Osteoblast (primary cell): ENCODE measurements at regions not wholly inside any gene's neighbourhood (a gene's known extent, or its start where the extent isn't known, plus 50 kb on each side); places are given as distances from the start of the nearest gene placed in this dataset.

ENCODE experiments used
- DNase-seq: peaks from one replicate; pipeline ENCODE4 v3.0.0; 2011; ENCODE audit warnings: low spot score, mixed read lengths; ENCODE audit not compliant: insufficient read length; ENCODE audit errors: missing footprints
- H2AFZ ChIP-seq: 2 replicates; pipeline ENCODE4 v1.6.0; 2011; ENCODE audit warnings: mild to moderate bottlenecking, low read length
- H3K27ac ChIP-seq: 2 replicates; pipeline ENCODE4 v1.5.1; 2011; ENCODE audit warnings: mild to moderate bottlenecking, low read depth, low read length, moderate library complexity
- H3K27me3 ChIP-seq: 2 replicates; pipeline ENCODE4 v1.6.0; 2012; ENCODE audit warnings: mild to moderate bottlenecking, control low read depth, inconsistent platforms, low read length, moderate library complexity; ENCODE audit not compliant: insufficient read depth
- H3K36me3 ChIP-seq: 2 replicates; pipeline ENCODE4 v1.5.1; 2011; ENCODE audit warnings: mild to moderate bottlenecking, low read length, control low read depth, moderate library complexity; ENCODE audit not compliant: insufficient read depth
- H3K4me1 ChIP-seq: 2 replicates; pipeline ENCODE4 v1.5.1; 2011; ENCODE audit warnings: mild to moderate bottlenecking, low read length, control low read depth, moderate library complexity; ENCODE audit not compliant: insufficient read depth
- H3K4me2 ChIP-seq: 2 replicates; pipeline ENCODE4 v1.6.0; 2011; ENCODE audit warnings: mild to moderate bottlenecking, low read length; ENCODE audit not compliant: insufficient read depth
- H3K4me3 ChIP-seq: fragments of 200-600 bp; sonication (generic); 3 replicates; pipeline ENCODE4 v1.5.1; 2012; ENCODE audit warnings: mild to moderate bottlenecking, low read length, inconsistent platforms; ENCODE audit not compliant: insufficient read depth
- H3K79me2 ChIP-seq: 2 replicates; pipeline ENCODE4 v1.6.0; 2012; ENCODE audit warnings: mild to moderate bottlenecking, low read length, control low read depth, inconsistent platforms; ENCODE audit not compliant: insufficient read depth
- H3K9me3 ChIP-seq: 2 replicates; pipeline ENCODE4 v1.5.1; 2011; ENCODE audit warnings: low read depth, low read length, control low read depth
- H4K20me1 ChIP-seq: 2 replicates; pipeline ENCODE4 v1.6.0; 2012; ENCODE audit warnings: mild to moderate bottlenecking, low read length, control low read depth; ENCODE audit not compliant: insufficient read depth
- TF ChIP-seq, protein P1 (sequence below): IDR thresholded peaks from 2 replicates; pipeline ENCODE4 v1.5.1; 2011; ENCODE audit warnings: mild to moderate bottlenecking, low read depth, low read length, moderate library complexity; ENCODE audit errors: extremely low read depth

- Histone ChIP-seq H3K9me3 (peaks cover 3% of the 10 kb centered on the region), H2AFZ (no peak overlapping the region), H3K27ac (no peak overlapping the region), H3K4me3 (no peak overlapping the region), H3K27me3 (no peaks in the 10 kb centered on the region), H4K20me1 (no peaks in the 10 kb centered on the region), H3K4me2 (no peak overlapping the region), H3K4me1 (no peaks in the 10 kb centered on the region), H3K36me3 (no peaks in the 10 kb centered on the region), H3K79me2 (no peaks in the 10 kb centered on the region)
- TF ChIP-seq, protein P1, sequence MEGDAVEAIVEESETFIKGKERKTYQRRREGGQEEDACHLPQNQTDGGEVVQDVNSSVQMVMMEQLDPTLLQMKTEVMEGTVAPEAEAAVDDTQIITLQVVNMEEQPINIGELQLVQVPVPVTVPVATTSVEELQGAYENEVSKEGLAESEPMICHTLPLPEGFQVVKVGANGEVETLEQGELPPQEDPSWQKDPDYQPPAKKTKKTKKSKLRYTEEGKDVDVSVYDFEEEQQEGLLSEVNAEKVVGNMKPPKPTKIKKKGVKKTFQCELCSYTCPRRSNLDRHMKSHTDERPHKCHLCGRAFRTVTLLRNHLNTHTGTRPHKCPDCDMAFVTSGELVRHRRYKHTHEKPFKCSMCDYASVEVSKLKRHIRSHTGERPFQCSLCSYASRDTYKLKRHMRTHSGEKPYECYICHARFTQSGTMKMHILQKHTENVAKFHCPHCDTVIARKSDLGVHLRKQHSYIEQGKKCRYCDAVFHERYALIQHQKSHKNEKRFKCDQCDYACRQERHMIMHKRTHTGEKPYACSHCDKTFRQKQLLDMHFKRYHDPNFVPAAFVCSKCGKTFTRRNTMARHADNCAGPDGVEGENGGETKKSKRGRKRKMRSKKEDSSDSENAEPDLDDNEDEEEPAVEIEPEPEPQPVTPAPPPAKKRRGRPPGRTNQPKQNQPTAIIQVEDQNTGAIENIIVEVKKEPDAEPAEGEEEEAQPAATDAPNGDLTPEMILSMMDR, result no peak
- DNase-seq, result no peak
Observed at GRCh38 chr12:98073610-98074009, 441.8 kb upstream of the TMPO start.

DNA sequence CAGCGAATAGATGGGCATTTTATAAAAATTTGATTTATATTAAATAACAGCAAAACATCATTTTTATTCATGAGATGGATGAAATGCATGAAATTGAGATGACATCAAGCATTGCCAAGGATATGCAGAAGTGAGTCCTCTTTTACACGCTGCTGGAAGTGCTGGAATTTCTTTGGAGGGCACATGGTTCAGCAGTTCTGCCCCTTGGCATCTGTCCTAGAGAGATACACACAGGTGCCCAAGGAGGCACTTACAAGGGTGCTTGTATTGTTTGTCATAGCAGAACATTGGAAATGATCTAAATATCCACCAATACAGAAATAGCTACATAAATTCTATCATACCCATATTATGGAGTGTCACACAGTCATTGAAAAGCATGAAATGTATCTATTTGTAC, 441.1 kb upstream of the TMPO start:
- H3K4me1 ChIP-seq, result no peaks in the 10 kb centered on the region
- H3K79me2 ChIP-seq, result no peaks in the 10 kb centered on the region
- no peaks in the 10 kb centered on the region for H4K20me1 ChIP-seq
- DNase-seq, result no peak
- no peaks in the 10 kb centered on the region for H3K36me3 ChIP-seq
- H2AFZ ChIP-seq, result no peak overlapping the region
- no peak overlapping the region for H3K27ac ChIP-seq
- TF ChIP-seq, protein P1, result no peak
- peaks cover 3% of the 10 kb centered on the region for H3K9me3 ChIP-seq
- H3K4me3 ChIP-seq, result no peak overlapping the region
- H3K27me3 ChIP-seq, result no peaks in the 10 kb centered on the region
- no peak overlapping the region for H3K4me2 ChIP-seq

- Histone ChIP-seq H3K36me3 (no peaks in the 10 kb centered on the region), H3K27me3 (no peaks in the 10 kb centered on the region), H3K4me1 (no peaks in the 10 kb centered on the region), H3K4me2 (no peak overlapping the region), H3K27ac (no peak overlapping the region), H4K20me1 (no peaks in the 10 kb centered on the region), H3K9me3 (no peaks in the 10 kb centered on the region), H3K79me2 (no peaks in the 10 kb centered on the region), H3K4me3 (no peak overlapping the region), H2AFZ (no peak overlapping the region)
- no peak for DNase-seq
- TF ChIP-seq, protein P1, result no peak
Observed at GRCh38 chr12:98084391-98084790, 431.0 kb upstream of the TMPO start.

- no peaks in the 10 kb centered on the region for H4K20me1 ChIP-seq
- H3K27me3 ChIP-seq, result no peaks in the 10 kb centered on the region
- H3K4me2 ChIP-seq, result no peak overlapping the region
- H3K9me3 ChIP-seq, result no peaks in the 10 kb centered on the region
- H3K4me1 ChIP-seq, result no peaks in the 10 kb centered on the region
- TF ChIP-seq, protein P1, result no peak
- no peak for DNase-seq
- no peaks in the 10 kb centered on the region for H3K36me3 ChIP-seq
- no peak overlapping the region for H3K4me3 ChIP-seq
- no peak overlapping the region for H3K27ac ChIP-seq
- no peaks in the 10 kb centered on the region for H3K79me2 ChIP-seq
- H2AFZ ChIP-seq, result no peak overlapping the region
Observed at GRCh38 chr12:98085046-98085755, 430.2 kb upstream of the TMPO start.
